Bronchial epithelial cell (primary cell): ENCODE measurements at regions not wholly inside any gene's neighbourhood (a gene's known extent, or its start where the extent isn't known, plus 50 kb on each side); places are given as distances from the start of the nearest gene placed in this dataset.

ENCODE experiments used
- DNase-seq: peaks from one replicate; pipeline ENCODE4 v3.0.0-alpha.2; 2010; ENCODE audit warnings: low read depth
- FAIRE-seq: peaks from 2 replicates; lab custom pipeline; 2011; peaks lifted over from hg19 to GRCh38; lab: Jason Lieb, UNC
- H3K27me3 ChIP-seq: 2 replicates; pipeline ENCODE4 v1.5.1; 2011; ENCODE audit warnings: low read length; ENCODE audit not compliant: control insufficient read depth, insufficient read depth
- H3K36me3 ChIP-seq: 2 replicates; pipeline ENCODE4 v1.5.1; 2011; ENCODE audit warnings: low read length; ENCODE audit not compliant: control insufficient read depth, insufficient read depth
- H3K4me3 ChIP-seq: 2 replicates; pipeline ENCODE4 v1.5.1; 2011; ENCODE audit warnings: mild to moderate bottlenecking, low read depth, low read length, control low read depth
- CTCF ChIP-seq: IDR thresholded peaks from 2 replicates; pipeline ENCODE4 v1.5.1; 2011; ENCODE audit warnings: mild to moderate bottlenecking, moderate library complexity, low read length, control low read depth, inconsistent platforms; ENCODE audit not compliant: insufficient read depth, severe bottlenecking

GRCh38 chr17:79338604-79339003 lies 264.0 kb downstream of the ENGASE start:
- TF ChIP-seq CTCF: no peak
- H3K27me3 ChIP-seq: no peaks in the 10 kb centered on the region
- no peaks in the 10 kb centered on the region for H3K36me3 ChIP-seq
- H3K4me3 ChIP-seq: no peak overlapping the region
- DNase-seq: peak; percentile 75
- FAIRE-seq: peak; percentile 64

GRCh38 chr17:79338152-79338551 lies 263.5 kb downstream of the ENGASE start:
- no peak overlapping the region for H3K4me3 ChIP-seq
- FAIRE-seq (no peak), DNase-seq (no peak)
- no peak for TF ChIP-seq CTCF
- no peaks in the 10 kb centered on the region for H3K36me3 ChIP-seq
- no peaks in the 10 kb centered on the region for H3K27me3 ChIP-seq

GRCh38 chr17:79337053-79337452 lies 262.4 kb downstream of the ENGASE start:
- H3K27me3 ChIP-seq: no peaks in the 10 kb centered on the region
- TF ChIP-seq CTCF: no peak
- H3K4me3 ChIP-seq: no peak overlapping the region
- H3K36me3 ChIP-seq: no peaks in the 10 kb centered on the region
- FAIRE-seq (no peak), DNase-seq (no peak)

GRCh38 chr17:79335456-79335855 lies 260.8 kb downstream of the ENGASE start:
- FAIRE-seq (no peak), DNase-seq (no peak)
- no peaks in the 10 kb centered on the region for H3K36me3 ChIP-seq
- H3K4me3 ChIP-seq: no peak overlapping the region
- TF ChIP-seq CTCF: no peak
- no peaks in the 10 kb centered on the region for H3K27me3 ChIP-seq

GRCh38 chr17:79332011-79332554 lies 257.5 kb downstream of the ENGASE start:
- DNase-seq: no peak
- Histone ChIP-seq H3K27me3 (no peaks in the 10 kb centered on the region), H3K36me3 (no peaks in the 10 kb centered on the region), H3K4me3 (no peak overlapping the region)
- no peak for TF ChIP-seq CTCF
- FAIRE-seq: no peak

- DNase-seq (no peak), FAIRE-seq (no peak)
- Histone ChIP-seq H3K27me3 (no peaks in the 10 kb centered on the region), H3K36me3 (no peaks in the 10 kb centered on the region), H3K4me3 (no peak overlapping the region)
- no peak for TF ChIP-seq CTCF
These were observed 256.9 kb downstream of the ENGASE start for GRCh38 chr17:79331492-79331891.
